ENCODE measurements at regions not wholly inside any gene's neighbourhood (a gene's known extent, or its start where the extent isn't known, plus 50 kb on each side); places are given as distances from the start of the nearest gene placed in this dataset.
"Not testable (repeated sequence)": the region's sequence is repeated elsewhere in the genome, so short reads cannot be mapped to it uniquely, and the experiment has no call there.

- DNase-seq: no peak
Observed at GRCh38 chr4:179163147-179163546, 1720.9 kb upstream of the AGA start.

GRCh38 chr4:179164267-179164999 is 1722.2 kb upstream of the AGA start:
- no peak for DNase-seq

DNA sequence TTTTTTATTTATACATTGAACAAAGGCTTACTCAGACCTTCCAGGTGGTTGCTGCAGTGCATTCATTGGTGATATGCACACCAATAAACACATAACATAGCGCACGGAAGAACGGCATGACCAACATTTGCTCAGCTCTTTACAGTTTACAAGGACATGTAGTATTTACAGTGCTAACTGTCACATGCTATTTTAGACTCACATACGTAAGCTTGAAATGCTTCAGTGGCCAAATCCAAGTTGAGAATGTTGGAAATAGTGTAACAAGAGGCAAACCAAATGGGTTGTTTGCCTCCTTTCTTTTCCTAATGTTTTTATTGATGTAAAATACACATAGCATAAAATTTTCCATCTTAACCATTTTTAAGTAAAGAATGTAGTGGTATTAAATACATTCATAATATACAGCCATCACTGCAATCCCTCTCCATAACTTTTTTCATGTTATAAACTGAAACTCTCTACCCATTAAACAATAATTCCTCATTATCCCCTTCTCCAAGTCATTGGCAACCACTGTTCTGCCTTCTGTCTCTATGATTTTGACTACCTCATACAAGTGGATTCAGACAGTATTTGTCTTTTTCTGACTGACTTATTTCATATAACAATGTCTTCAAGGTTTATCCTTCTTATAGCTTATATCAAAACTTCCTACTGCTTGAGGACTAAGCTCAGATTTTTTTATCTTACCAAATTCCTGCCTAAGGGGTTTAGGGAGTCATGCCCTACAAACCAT is 1722.9 kb upstream of the AGA start:
- DNase-seq: no peak

- no peak for DNase-seq
Observed at GRCh38 chr4:179165862-179166261, 1723.6 kb upstream of the AGA start.

GRCh38 chr4:179170308-179170707 is 1728.1 kb upstream of the AGA start:
- not testable (repeated sequence) for DNase-seq

DNA sequence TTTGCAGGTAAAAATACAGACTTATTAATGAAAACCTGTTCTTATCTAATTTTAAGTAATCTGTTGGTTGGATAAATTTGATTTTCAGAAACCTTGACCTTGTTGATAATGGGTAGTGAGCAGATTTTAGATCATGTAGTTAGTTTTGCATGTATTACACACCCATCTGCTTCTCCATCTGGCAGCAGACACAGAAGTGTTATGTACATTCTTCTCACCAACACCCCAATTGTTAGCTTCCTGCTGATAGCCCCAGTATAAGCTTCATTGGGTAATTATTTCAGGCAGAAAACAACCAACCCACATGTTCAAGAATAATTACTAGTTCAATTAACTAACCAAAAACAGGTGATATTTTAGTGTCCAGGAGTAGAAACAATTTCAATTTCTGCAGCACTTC is 1740.5 kb upstream of the AGA start:
- DNase-seq: no peak

DNA sequence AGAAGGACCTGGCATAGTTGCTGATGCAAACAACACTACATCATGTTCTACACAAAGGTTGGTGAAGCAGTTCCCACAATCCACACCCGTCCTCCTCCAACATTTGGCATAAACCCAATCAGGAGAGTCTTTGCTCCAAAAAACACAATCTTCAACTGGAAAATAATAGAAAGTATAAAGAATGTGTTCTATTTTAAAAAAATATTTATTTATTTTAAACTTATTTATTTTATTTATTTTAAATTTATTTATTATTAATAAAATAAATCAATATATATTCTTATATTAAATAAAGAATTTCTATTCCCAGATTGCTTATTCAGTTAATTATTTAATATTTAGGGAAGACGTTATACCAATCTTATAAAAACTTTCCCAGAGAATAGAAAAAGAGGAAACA is 1753.7 kb upstream of the AGA start:
- DNase-seq: no peak

- no peak for DNase-seq
Observed at GRCh38 chr4:179196511-179196910, 1754.3 kb upstream of the AGA start.

DNA sequence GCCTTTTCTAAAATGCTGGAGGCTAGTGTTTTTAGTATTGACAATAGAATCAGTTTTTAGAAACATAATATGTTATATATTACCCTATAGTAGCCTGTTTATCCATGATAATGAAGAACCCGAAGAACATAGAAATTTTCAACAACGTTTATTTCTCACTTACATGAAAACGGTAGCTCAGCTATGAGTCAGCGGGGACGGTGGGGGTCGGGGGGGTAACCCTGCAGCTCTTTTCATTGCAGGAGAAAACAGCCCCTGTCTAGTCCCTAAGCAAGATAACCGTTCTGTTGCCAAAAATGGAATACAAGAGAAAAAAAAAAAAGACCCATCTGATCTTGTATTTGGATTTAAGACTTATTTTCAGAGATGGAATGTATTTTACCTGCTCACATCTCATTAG is 1758.4 kb upstream of the AGA start:
- DNase-seq: no peak

DNA sequence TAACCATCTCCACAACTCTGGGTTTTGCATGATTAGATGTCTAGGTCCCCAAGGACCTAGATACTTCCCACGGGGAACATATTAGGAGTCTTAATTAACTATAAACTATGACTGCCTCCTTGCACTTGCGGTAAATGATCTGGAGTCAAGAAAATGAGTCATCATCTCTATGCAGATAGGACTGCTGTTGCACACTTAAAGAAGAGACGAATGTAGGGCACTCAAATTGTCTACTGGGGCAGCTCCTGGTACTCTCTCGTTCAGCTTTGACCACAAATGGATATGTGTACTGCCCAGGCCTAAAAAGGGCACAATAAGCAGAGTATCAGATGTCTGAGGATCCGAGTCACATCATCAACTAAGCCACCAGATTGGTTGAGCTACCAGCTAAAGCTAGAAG is 1783.4 kb upstream of the AGA start:
- DNase-seq: no peak

DNA sequence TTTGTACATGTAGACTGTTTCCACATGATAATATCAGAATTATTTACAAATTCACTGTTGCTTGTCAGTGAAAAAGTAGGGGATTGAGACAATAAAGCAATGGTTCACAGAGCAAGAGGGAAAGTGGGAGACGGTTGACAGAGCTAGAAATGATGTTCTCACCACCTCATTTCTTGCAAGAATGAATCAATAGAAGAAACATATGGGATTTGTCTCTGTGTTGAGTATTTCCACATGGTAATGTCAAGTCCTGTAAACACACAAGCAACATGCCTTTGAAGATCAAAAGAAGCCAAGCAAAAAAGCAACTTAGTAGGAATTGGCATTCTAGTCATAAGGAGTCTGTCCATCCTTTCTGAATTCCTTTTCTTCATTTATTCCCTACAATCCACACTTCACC is 1806.6 kb upstream of the AGA start:
- DNase-seq: no peak

- no peak for DNase-seq
Observed at GRCh38 chr4:179268791-179269190, 1826.6 kb upstream of the AGA start.

DNA sequence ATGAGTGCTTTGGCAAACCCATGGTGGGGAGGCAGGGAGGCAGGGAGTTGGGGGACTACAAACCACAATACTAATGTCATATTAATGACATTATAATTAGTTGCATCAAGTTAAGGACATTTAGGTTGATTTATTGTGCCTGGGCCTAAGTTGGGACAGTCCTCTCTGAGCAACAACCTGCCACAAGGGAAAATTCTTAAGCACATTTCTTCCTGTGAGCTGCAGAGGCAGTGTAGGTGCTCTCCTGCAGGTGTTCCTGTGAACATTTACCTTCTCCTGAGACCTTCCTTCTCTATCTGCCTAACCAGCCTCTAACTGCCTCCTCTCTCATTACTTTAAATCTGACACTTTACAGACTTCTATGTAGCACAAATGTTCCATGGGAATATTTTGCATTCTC is 1830.0 kb upstream of the AGA start:
- DNase-seq: no peak

DNA sequence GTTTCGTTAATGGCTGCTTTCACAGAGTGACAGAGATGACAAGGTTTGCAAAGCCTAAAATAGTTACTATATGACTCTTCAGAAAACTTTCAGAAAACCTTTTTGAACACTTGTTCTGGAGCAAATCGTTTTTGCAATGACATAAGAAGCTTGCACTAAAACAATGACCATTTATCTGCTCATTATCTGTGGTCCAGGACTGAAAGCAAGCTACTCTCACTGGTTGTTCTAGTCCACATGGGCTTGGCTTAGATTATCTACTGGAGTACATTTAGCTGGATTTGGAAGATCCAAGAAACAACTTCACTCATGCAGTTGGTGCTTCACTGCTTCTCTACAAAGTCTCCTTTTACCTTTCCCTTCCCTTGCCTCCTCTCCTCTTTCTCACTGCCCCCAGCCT is 1836.4 kb upstream of the AGA start:
- no peak for DNase-seq

- no peak for DNase-seq
Observed at GRCh38 chr4:179285696-179286095, 1843.5 kb upstream of the AGA start.

DNA sequence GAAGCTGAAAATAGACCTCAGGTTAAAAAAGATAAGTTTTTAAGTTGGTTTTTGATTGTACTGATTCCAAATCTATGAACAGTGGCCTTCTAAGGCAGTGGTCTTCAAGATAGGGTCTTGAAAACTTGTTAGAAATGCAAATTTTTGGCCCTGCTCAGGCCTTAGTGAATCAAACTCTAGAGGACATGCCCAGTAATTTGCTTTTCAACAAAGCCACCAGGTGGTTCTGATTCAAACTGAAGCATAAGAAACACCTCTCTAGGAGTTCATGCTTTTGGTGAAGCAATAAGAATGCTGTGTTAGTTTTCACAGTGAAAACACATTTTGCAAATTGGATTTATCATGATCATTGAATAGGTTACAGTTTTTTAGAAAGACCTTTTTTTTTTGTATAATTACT is 1849.4 kb upstream of the AGA start:
- DNase-seq: no peak

GRCh38 chr4:179292468-179292867 is 1850.2 kb upstream of the AGA start:
- no peak for DNase-seq

- DNase-seq: no peak
Observed at GRCh38 chr4:179307297-179308136, 1865.3 kb upstream of the AGA start.

GRCh38 chr4:179313823-179314222 is 1871.6 kb upstream of the AGA start:
- DNase-seq: no peak

DNA sequence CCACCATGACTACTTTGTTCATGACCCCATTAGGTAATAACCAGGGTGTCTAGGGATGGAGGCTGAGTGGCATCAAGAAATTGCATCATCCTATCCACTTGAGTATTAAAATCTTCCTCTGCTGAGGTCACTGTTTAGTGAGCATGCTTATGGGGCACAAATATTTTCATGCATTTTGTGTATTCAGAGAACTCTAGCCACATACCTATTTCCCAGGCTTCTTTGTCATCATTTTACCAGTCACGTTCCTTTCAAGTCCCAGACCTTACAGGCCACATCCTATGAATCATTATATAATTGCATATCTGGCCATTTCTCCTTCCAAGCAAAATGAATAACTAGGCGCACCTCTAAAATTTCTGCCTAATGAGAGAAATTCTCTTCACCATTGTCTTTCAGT is 1882.9 kb upstream of the AGA start:
- no peak for DNase-seq

GRCh38 chr4:179328627-179329026 is 1886.4 kb upstream of the AGA start:
- DNase-seq: no peak

- DNase-seq: no peak
Observed at GRCh38 chr4:179331362-179331761, 1889.1 kb upstream of the AGA start.

DNA sequence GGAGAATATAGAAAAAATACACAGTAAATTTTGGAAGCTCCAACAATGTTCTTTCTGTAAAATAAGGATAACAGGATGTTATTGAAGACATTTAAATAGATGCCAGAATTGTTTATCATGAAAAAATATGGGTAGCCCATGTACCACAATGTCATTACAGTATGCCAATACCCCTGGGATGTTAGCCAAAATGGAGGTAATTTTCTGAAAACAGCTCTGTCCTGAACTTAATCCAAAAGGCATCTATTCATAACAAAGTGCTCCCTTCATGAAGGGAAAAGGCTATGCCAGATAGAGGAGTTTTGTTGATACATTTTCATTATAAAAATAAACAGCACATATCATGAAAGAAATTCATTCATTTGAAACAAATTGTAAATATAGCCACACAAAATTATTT is 1902.6 kb upstream of the AGA start:
- no peak for DNase-seq

GRCh38 chr4:179352221-179352620 is 1910.0 kb upstream of the AGA start:
- no peak for DNase-seq

All from CD4-positive, alpha-beta T cell treated with Interferon gamma for 1 hour (primary cell).